ENCODE measurements at regions not wholly inside any gene's neighbourhood (a gene's known extent, or its start where the extent isn't known, plus 50 kb on each side); places are given as distances from the start of the nearest gene placed in this dataset.

DNA sequence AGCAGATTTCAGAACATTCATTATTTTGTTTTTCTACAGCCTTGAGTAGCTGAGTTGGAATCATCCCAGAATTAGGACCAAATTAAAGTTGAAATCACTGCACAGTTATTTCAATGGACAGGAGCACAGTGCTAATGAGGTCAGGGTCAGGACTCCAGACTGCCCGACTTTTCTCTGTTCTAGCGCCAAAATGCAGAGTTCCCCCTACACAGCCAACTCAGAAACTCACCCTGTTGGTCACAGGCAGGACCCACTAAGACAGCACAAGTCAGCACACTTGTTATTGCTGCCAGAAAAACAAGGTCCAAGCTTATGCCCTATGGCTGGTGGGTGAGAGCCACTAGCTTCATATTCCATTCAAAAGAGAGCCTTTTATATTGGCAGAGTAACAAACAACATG lies 198.1 kb upstream of the KRR1 start:
- TF ChIP-seq, protein P1, sequence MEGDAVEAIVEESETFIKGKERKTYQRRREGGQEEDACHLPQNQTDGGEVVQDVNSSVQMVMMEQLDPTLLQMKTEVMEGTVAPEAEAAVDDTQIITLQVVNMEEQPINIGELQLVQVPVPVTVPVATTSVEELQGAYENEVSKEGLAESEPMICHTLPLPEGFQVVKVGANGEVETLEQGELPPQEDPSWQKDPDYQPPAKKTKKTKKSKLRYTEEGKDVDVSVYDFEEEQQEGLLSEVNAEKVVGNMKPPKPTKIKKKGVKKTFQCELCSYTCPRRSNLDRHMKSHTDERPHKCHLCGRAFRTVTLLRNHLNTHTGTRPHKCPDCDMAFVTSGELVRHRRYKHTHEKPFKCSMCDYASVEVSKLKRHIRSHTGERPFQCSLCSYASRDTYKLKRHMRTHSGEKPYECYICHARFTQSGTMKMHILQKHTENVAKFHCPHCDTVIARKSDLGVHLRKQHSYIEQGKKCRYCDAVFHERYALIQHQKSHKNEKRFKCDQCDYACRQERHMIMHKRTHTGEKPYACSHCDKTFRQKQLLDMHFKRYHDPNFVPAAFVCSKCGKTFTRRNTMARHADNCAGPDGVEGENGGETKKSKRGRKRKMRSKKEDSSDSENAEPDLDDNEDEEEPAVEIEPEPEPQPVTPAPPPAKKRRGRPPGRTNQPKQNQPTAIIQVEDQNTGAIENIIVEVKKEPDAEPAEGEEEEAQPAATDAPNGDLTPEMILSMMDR (IDR thresholded peaks at IDR 0.05; ENCODE audit: low read depth, low read length), result no peak
- no peak for TF ChIP-seq EZH2phosphoT487 (IDR thresholded peaks at IDR 0.05; ENCODE audit: low read depth)
